Neural cell (in vitro differentiated cells): ENCODE measurements at regions not wholly inside any gene's neighbourhood (a gene's known extent, or its start where the extent isn't known, plus 50 kb on each side); places are given as distances from the start of the nearest gene placed in this dataset.

Experiments
- EP300 ChIP-seq: fragments of 450-650 bp; conservative IDR thresholded peaks from 2 replicates; pipeline ENCODE4 v1.6.1; 2014; ENCODE audit warnings: antibody characterized with exemption, mild to moderate bottlenecking, moderate library complexity; ENCODE audit not compliant: poor library complexity, severe bottlenecking
- EZH2 ChIP-seq: fragments of 200-600, 300-800 bp; shearing (Covaris generic), sonication (generic); IDR thresholded peaks from 2 replicates; pipeline ENCODE4 v1.6.1; 2014; ENCODE audit warnings: antibody characterized with exemption, low read length, borderline replicate concordance, mild to moderate bottlenecking; ENCODE audit not compliant: insufficient read depth, poor library complexity, severe bottlenecking
- MXI1 ChIP-seq: fragments of 450-650 bp; conservative IDR thresholded peaks from 2 replicates; pipeline ENCODE4 v1.6.1; 2014; ENCODE audit warnings: antibody characterized with exemption, mild to moderate bottlenecking; ENCODE audit not compliant: poor library complexity, severe bottlenecking
- POLR2AphosphoS5 ChIP-seq: IDR thresholded peaks from 2 replicates; pipeline ENCODE4 v1.6.1; 2012
- RAD21 ChIP-seq: fragments of 450-650 bp; conservative IDR thresholded peaks from 2 replicates; pipeline ENCODE4 v1.6.1; 2014; ENCODE audit warnings: antibody characterized with exemption, mild to moderate bottlenecking, moderate library complexity
- SMC3 ChIP-seq: fragments of 450-650 bp; conservative IDR thresholded peaks from 2 replicates; pipeline ENCODE4 v1.6.1; 2014; ENCODE audit warnings: antibody characterized with exemption, mild to moderate bottlenecking, moderate library complexity; ENCODE audit not compliant: poor library complexity
- TAF1 ChIP-seq: IDR thresholded peaks from 2 replicates; pipeline ENCODE4 v1.6.1; 2012; ENCODE audit warnings: low read depth
- TF ChIP-seq, protein P1 (sequence below): fragments of 450-650 bp; IDR thresholded peaks from 2 replicates; pipeline ENCODE4 v1.5.1; 2014; ENCODE audit warnings: antibody characterized with exemption, mild to moderate bottlenecking, moderate library complexity; ENCODE audit not compliant: poor library complexity, severe bottlenecking
- TF ChIP-seq, protein P2 (sequence below): IDR thresholded peaks from 2 replicates; pipeline ENCODE4 v1.6.1; 2012; ENCODE audit warnings: borderline replicate concordance

DNA sequence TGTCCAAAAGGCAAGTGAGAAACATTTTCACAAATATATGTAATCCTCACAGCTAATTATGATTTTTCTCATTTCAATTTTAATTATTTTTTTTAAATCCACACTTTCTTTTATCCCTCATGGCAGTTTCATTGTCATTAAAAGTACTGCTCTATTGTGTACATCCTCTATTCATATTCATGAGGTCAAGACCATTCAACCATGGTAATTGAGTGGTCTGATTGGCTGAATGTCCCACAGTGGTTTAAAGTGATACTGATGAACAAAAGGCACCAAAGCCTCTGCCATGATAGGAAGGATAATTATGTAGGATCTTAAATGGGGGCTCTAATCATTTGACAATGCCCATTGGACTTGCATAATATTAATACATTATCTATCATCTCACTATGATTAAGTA lies 108.4 kb upstream of the EPHA4 start:
- TF ChIP-seq POLR2AphosphoS5 = no peak
- TF ChIP-seq, protein P1, sequence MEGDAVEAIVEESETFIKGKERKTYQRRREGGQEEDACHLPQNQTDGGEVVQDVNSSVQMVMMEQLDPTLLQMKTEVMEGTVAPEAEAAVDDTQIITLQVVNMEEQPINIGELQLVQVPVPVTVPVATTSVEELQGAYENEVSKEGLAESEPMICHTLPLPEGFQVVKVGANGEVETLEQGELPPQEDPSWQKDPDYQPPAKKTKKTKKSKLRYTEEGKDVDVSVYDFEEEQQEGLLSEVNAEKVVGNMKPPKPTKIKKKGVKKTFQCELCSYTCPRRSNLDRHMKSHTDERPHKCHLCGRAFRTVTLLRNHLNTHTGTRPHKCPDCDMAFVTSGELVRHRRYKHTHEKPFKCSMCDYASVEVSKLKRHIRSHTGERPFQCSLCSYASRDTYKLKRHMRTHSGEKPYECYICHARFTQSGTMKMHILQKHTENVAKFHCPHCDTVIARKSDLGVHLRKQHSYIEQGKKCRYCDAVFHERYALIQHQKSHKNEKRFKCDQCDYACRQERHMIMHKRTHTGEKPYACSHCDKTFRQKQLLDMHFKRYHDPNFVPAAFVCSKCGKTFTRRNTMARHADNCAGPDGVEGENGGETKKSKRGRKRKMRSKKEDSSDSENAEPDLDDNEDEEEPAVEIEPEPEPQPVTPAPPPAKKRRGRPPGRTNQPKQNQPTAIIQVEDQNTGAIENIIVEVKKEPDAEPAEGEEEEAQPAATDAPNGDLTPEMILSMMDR = no peak
- no peak for TF ChIP-seq EP300
- TF ChIP-seq, protein P2, sequence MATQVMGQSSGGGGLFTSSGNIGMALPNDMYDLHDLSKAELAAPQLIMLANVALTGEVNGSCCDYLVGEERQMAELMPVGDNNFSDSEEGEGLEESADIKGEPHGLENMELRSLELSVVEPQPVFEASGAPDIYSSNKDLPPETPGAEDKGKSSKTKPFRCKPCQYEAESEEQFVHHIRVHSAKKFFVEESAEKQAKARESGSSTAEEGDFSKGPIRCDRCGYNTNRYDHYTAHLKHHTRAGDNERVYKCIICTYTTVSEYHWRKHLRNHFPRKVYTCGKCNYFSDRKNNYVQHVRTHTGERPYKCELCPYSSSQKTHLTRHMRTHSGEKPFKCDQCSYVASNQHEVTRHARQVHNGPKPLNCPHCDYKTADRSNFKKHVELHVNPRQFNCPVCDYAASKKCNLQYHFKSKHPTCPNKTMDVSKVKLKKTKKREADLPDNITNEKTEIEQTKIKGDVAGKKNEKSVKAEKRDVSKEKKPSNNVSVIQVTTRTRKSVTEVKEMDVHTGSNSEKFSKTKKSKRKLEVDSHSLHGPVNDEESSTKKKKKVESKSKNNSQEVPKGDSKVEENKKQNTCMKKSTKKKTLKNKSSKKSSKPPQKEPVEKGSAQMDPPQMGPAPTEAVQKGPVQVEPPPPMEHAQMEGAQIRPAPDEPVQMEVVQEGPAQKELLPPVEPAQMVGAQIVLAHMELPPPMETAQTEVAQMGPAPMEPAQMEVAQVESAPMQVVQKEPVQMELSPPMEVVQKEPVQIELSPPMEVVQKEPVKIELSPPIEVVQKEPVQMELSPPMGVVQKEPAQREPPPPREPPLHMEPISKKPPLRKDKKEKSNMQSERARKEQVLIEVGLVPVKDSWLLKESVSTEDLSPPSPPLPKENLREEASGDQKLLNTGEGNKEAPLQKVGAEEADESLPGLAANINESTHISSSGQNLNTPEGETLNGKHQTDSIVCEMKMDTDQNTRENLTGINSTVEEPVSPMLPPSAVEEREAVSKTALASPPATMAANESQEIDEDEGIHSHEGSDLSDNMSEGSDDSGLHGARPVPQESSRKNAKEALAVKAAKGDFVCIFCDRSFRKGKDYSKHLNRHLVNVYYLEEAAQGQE = no peak
- TF ChIP-seq TAF1 = no peak
- no peak for TF ChIP-seq SMC3
- TF ChIP-seq EZH2 = no peak
- TF ChIP-seq RAD21 = no peak
- no peak for TF ChIP-seq MXI1
